ENCODE measurements at regions not wholly inside any gene's neighbourhood (a gene's known extent, or its start where the extent isn't known, plus 50 kb on each side); places are given as distances from the start of the nearest gene placed in this dataset.
"Not testable (repeated sequence)": the region's sequence is repeated elsewhere in the genome, so short reads cannot be mapped to it uniquely, and the experiment has no call there.

GRCh38 chr1:38153778-38154470, 107.3 kb upstream of the POU3F1 start:
- no peak for DNase-seq

DNA sequence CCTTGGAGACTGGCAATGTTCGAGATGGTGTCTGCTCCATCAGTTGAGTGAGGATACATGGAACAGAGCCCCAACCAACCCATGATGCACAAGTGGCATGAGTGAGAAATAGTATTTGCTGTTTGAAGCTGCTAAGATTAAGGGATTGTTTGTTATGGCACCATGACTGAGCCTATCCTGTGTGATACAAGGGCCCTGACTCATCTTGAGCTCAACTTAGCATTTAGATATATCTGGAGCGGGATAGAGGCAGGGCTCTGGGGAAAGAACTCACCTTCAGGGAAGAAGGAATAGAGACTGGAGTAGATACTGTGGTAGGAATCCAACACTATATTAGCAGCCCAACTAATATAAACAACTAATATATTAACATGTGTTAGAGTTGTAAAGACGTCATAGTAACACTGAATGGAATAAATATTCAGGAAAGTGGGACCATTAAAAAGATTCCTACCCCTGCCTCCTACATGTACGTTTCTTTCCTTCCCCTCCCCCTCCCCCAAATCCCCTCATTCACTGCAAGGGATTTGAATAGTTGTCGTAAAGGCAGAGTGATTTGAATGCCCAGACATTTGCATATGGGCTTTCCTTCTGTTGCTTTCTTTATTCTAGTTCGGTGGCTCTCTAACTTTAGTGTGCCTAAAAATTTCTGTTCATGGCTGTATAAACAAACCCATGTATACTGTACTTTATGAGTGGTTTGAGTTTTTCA, 106.6 kb upstream of the POU3F1 start:
- DNase-seq, result no peak

DNA sequence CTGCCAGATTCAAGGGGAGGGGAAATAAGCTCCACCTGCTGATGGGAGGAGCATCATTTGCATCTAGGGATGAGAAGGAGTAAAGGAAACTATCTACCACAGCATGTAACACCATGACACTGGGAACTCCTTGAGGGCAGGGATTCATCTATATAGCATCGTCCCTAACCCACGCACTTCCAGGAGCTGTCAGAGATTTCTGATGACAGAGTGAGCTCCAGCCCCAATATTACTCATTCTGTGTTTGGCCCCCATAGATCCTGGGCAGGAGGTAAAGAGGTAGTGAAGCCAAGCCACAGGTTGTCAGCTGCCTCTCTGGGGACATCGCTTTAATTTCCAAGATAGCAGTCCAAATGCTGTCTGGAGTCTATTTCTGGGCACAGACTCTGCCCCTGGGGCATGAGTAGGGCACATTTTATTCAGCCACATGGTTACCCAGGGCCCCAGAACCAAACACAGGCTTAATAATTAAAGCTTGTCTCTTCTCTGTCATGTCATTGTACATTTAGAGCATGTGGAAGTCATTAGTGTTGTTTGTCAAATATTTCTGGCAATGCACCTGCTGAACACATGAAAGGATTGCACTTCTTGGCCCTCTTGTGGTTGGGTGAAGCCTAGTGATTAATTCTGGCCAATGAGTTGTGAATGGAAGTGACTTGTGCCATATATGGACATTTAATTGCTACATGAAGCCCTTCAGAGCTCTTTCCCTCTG, 105.9 kb upstream of the POU3F1 start:
- DNase-seq, result peak; percentile 61 to 69

DNA sequence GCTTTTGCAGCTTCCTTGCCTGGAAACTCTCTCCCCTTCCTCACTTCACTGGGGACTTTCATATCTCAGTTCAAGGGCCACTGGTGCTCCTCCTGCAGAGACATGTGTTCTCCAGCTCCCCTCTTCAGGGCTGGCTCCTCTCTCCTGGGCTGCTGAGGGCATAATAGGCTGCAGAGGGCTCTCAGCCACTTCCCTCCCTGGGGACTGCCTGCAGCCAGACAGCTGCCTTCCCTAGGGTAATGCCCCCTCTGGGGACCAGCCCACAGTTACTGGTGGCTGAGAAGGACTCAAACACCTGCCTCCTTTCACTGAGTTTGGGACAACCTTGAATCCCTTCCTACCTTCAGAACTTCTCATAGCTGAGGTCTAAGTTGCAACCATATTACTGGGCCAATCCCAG, 104.8 kb upstream of the POU3F1 start:
- no peak for DNase-seq

- not testable (repeated sequence) for DNase-seq
Measured at GRCh38 chr1:38146079-38146478, 99.5 kb upstream of the POU3F1 start.

GRCh38 chr1:38142606-38143005, 96.0 kb upstream of the POU3F1 start:
- DNase-seq, result no peak

DNA sequence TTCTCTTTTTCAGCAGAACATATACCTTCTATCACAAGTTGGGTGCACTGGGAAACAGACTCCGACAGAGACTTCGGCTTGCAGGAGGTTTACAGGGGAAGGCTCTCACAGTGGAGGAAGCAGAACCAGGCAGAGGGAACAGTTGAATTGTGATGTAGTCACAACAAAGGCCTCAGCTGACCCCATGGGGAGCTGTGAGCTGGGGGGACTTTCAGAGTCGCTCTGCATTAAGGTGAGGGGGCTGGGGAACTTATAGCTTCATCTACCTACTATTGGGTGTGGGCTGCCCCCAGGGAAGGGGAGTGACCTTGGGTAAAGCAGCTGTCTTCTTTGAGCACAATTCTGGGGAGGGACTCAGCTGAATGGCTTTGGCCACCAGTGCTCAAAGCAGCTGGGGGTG, 94.9 kb upstream of the POU3F1 start:
- DNase-seq, result no peak

DNA sequence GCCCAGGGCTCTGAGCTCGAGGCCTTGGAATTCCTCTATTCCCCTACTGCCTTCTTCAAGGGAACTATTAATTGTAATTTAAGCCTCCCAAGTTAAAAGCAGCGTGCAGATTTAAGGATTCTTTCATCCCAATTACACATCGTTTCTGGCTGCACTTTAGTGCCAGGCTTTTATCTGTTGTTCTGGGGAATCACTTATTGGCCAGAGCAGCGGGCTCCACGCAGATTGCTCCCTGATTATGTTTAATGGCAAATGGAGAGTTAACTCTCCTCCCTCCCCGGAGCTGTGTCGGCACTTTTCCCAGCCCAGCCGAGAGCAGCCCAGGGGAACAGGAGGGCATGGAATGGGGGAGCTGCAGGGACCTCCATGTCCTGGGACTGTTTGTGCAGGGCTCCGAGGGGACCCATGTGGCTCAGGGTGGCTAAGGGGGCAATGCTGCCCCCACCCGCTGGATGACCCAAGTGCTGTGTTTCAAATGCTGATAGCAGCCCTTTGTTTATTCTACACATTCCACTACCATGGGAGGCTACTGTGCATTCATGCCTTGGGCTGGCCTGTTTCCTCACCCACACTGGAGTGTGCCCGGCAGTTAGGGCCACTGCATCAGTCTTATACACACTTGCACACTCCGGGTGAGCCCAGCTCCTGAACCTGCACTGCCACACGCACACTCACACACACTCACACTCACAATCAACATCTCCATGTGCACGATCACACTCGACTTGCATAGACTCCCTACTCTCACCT, 93.3 kb upstream of the POU3F1 start:
- DNase-seq, result peak in 1 of 2 experiments; percentile 60

GRCh38 chr1:38138498-38139233, 92.1 kb upstream of the POU3F1 start:
- peak; percentile 95 to 98 for DNase-seq

DNA sequence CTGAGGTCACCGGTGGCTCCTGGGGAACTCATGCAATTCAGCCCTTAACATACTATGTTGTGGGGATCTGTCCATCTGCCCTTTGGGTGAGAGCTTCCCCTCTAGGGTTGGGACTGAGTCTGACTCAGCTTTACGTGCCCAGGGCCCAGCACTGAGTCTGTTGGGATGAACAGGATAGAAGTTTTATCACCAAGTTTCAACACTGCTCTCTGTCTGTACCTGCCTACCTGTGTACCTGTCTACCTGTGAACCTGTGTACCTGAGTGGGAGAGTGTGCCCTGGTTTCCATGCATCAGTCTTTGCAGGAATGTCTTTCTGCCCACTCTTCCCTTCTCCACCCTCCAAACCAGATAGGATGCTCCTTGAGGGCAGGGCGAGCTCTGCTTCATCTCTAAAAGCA, 90.6 kb upstream of the POU3F1 start:
- no peak for DNase-seq

- DNase-seq, result no peak
Measured at GRCh38 chr1:38135625-38136414, 89.2 kb upstream of the POU3F1 start.

- no peak for DNase-seq
Measured at GRCh38 chr1:38134294-38134755, 87.7 kb upstream of the POU3F1 start.

DNA sequence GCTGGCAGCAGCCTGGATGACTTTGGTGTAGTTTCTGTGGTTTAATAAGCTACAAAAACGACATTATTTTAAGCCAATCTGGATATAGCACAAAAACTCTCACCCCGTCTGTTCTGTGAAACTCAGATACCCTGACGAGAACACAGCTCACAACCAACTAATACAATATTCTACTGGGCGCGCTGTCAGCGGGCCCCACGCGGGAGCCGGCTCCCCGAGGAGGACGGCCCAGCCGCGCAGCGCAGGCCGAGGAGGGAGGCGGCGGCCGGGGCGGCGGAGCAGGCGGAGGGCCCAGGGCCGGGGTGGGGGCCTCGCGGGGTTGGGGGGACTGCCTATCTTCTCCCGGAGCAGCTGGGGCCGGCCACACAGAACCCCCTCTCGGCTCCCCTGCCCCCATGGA, 87.2 kb upstream of the POU3F1 start:
- no peak for DNase-seq

DNA sequence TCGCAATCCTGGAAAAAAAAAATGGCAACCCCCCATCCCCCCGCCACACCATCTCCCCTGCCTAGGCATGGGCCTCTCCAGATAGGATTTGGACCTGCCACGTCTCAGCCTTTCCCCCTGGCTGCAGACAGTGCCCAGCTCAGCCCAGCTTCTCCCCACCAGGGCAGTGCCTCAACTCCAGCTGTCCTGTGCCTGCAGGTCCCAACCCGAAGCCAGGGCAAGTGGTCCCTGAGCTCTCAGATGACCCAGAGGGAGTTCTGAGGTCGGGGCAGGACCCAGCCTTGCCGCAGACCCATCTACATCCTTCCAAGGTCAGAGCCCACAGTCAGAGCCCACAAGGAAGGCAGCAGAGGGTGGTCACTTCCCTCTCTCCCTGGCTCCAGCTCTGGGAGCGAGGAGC, 86.7 kb upstream of the POU3F1 start:
- no peak for DNase-seq

- no peak for DNase-seq
Measured at GRCh38 chr1:38132681-38133080, 86.1 kb upstream of the POU3F1 start.

DNA sequence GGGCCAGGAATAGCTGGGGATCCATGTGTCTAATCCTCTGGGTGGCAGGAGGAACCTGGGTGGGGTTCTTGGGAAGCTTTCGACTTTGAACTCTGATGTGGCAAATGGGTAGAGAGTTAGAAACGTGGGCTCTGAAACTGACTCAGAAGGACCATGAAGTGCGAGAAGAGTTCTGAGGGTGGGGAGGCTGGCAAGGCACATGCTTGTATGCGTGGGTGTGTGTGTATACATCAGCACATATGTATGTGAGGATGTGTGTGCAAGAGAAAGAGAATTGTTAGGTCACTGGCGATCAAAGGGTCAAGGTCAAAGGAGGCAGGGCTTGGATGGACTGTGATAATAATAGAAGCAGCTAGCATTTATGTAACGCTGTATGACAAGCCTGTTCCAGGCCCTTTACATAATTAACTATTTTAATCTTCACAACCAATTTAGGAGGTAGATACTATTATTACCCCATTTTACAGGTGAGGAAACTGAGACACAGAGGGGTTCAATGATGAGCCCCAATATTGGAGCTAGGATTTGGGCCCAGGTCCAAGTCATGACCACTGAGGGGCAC, 84.5 kb upstream of the POU3F1 start:
- DNase-seq, result no peak

DNA sequence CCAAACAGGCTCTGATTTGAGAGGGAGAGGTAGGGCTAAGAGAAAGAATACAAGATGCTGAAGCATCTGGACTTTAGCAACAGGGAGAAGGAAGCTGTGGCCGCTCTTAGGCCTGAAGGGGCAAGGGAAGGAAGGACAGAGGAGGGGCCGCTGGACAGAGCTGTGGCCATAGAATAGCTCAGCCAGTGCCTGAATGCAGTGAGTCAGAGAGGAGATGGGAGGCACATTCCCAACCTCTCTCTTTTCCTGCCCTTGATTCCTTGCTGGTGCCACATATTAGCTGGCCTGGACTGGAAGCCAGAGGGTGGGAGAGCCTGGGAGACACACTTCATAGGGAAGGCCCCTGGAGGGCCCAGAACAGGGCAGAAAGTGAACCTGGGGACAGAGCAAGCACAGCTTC, 83.4 kb upstream of the POU3F1 start:
- DNase-seq, result no peak

- no peak for DNase-seq
Measured at GRCh38 chr1:38129473-38129872, 82.9 kb upstream of the POU3F1 start.

DNA sequence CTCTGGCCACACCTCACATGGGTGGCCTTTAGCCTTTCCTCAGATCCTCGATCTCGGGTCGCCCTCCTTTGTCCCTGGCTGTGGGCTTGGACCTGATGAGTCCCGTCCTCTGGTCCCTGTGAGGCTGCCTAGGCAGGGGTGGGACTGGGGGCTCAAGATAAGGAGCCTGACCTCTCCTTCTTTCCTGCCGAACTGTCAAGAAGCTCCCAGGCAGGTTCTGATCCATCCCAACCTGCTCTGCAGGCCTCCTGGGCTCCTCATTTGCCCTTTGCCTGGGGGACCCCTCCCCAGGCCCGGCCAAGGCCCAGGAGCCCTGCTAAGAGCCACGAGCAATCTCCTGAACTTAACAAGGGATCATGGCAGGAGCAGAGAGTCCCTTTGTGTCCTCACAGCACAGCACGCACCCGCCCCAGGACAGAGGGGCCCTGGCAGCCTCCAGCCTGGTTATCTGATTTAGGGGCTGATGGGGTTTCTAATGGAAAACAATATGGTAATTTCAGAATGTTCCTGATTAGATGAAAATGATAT, 82.4 kb upstream of the POU3F1 start:
- no peak for DNase-seq

DNA sequence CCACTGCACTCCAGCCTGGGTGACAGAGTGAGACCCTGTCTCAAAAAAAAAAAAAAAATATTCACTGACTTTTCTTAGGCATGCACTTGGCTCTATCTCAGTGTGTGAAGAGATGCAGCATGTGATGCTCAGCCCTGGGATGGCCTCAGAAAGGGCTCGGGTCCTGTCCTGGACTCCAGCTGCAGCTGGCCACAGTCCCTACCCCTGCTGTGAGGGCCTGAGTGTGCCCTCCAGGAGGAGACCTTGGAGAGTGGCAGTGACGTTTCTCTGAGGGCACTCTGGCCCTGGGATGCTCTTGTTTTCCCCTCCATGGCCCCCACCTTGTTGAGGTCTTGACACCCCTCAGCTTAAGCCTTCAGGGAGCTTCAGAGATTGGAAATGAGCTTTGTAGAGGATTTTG, 81.9 kb upstream of the POU3F1 start:
- DNase-seq, result no peak

- no peak for DNase-seq
Measured at GRCh38 chr1:38127428-38127827, 80.8 kb upstream of the POU3F1 start.
